ENCODE measurements at regions not wholly inside any gene's neighbourhood (a gene's known extent, or its start where the extent isn't known, plus 50 kb on each side); places are given as distances from the start of the nearest gene placed in this dataset.

- DNase-seq (ENCODE audit: low spot score), result no peak
These were observed 158.9 kb upstream of the PLEKHA5 start for GRCh38 chr12:18970603-18971002.

GRCh38 chr12:18971932-18972331 is 157.6 kb upstream of the PLEKHA5 start:
- DNase-seq (ENCODE audit: low spot score), result no peak

- no peak for DNase-seq (ENCODE audit: low spot score)
These were observed 153.6 kb upstream of the PLEKHA5 start for GRCh38 chr12:18975933-18976332.

GRCh38 chr12:18979401-18980126 is 150.0 kb upstream of the PLEKHA5 start:
- DNase-seq (ENCODE audit: low spot score), result no peak

- DNase-seq (ENCODE audit: low spot score), result no peak
These were observed 147.8 kb upstream of the PLEKHA5 start for GRCh38 chr12:18981732-18982131.

- DNase-seq (ENCODE audit: low spot score), result no peak
These were observed 147.1 kb upstream of the PLEKHA5 start for GRCh38 chr12:18982226-18982949.

GRCh38 chr12:18983854-18984253 is 145.7 kb upstream of the PLEKHA5 start:
- DNase-seq (ENCODE audit: low spot score), result no peak

- DNase-seq (ENCODE audit: low spot score), result no peak
These were observed 138.7 kb upstream of the PLEKHA5 start for GRCh38 chr12:18990856-18991255.

GRCh38 chr12:18992336-18992735 is 137.2 kb upstream of the PLEKHA5 start:
- DNase-seq (ENCODE audit: low spot score), result no peak

- DNase-seq (ENCODE audit: low spot score), result no peak
These were observed 130.9 kb upstream of the PLEKHA5 start for GRCh38 chr12:18998343-18999261.

- no peak for DNase-seq (ENCODE audit: low spot score)
These were observed 128.7 kb upstream of the PLEKHA5 start for GRCh38 chr12:19000836-19001235.

- DNase-seq (ENCODE audit: low spot score), result no peak
These were observed 127.3 kb upstream of the PLEKHA5 start for GRCh38 chr12:19002216-19002615.

GRCh38 chr12:19003141-19003540 is 126.4 kb upstream of the PLEKHA5 start:
- DNase-seq (ENCODE audit: low spot score), result no peak

GRCh38 chr12:19003987-19004619 is 125.4 kb upstream of the PLEKHA5 start:
- DNase-seq (ENCODE audit: low spot score), result peak; percentile 52

GRCh38 chr12:19005257-19005801 is 124.2 kb upstream of the PLEKHA5 start:
- no peak for DNase-seq (ENCODE audit: low spot score)

- no peak for DNase-seq (ENCODE audit: low spot score)
These were observed 122.9 kb upstream of the PLEKHA5 start for GRCh38 chr12:19006626-19007137.

GRCh38 chr12:19008102-19008501 is 121.4 kb upstream of the PLEKHA5 start:
- DNase-seq (ENCODE audit: low spot score), result no peak

GRCh38 chr12:19010087-19010486 is 119.4 kb upstream of the PLEKHA5 start:
- DNase-seq (ENCODE audit: low spot score), result no peak

- no peak for DNase-seq (ENCODE audit: low spot score)
These were observed 118.8 kb upstream of the PLEKHA5 start for GRCh38 chr12:19010726-19011125.

- DNase-seq (ENCODE audit: low spot score), result no peak
These were observed 116.6 kb upstream of the PLEKHA5 start for GRCh38 chr12:19012965-19013364.

GRCh38 chr12:19014240-19014639 is 115.3 kb upstream of the PLEKHA5 start:
- no peak for DNase-seq (ENCODE audit: low spot score)

- DNase-seq (ENCODE audit: low spot score), result no peak
These were observed 114.2 kb upstream of the PLEKHA5 start for GRCh38 chr12:19015285-19015684.
